SW480 (cell line): ENCODE measurements at regions not wholly inside any gene's neighbourhood (a gene's known extent, or its start where the extent isn't known, plus 50 kb on each side); places are given as distances from the start of the nearest gene placed in this dataset.
"Not testable (repeated sequence)": the region's sequence is repeated elsewhere in the genome, so short reads cannot be mapped to it uniquely, and the experiment has no call there.

Experiments used
- DNase-seq: peaks from one replicate; pipeline ENCODE4 v3.0.0-alpha.2; 2016; ENCODE audit warnings: low spot score

DNA sequence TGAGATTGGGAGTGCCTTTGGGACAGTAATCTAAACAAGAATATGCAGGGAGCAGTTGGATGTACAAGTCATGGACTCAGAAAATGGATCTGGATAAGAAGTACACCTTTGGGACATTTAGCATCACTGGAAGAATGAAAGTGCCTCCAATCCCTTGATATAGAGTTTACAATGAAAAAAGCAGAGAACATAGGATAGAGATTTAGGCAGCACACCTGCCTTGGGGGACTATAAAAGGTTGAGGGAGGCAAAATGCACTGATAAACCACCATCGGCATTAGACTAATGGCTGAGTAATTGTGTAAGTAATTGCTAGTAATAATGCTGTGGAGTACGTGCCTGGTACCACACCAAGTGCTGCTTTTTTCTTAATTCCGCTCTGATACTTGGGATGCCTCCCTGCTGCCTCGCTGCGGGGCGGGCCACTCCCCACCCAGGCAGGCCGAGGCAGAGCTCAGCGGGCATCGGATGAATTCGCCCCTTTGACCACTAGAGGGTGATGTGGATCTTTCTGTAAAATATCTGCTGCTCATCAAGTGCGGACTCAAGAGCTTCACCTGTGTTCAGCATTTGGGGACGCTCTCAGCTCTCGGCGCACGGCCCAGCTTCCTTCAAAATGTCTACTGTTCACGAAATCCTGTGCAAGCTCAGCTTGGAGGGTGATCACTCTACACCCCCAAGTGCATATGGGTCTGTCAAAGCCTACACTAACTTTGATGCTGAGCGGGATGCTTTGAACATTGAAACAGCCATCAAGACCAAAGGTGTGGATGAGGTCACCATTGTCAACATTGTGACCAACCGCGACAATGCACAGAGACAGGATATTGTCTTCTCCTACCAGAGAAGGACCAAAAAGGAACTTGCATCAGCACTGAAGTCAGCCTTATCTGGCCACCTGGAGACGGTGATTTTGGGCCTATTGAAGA is 99.9 kb downstream of the ANKRD18B start:
- peak; percentile 69 for DNase-seq

DNA sequence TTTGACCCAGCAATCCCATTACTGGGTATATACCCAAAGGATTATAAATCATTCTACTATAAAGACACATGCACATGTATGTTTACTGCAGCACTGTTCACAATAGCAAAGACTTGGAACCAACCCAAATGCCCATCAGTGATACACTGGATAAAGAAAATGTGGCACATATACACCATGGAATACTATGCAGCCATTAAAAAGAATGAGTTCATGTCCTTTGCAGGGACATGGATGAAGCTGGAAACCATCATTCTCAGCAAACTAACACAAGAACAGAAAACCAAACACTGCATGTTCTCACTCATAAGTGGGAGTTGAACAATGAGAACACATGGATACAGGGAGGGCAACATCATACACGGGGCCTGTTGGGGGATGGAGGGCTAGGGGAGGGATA is 104.3 kb downstream of the ANKRD18B start:
- DNase-seq: not testable (repeated sequence)

DNA sequence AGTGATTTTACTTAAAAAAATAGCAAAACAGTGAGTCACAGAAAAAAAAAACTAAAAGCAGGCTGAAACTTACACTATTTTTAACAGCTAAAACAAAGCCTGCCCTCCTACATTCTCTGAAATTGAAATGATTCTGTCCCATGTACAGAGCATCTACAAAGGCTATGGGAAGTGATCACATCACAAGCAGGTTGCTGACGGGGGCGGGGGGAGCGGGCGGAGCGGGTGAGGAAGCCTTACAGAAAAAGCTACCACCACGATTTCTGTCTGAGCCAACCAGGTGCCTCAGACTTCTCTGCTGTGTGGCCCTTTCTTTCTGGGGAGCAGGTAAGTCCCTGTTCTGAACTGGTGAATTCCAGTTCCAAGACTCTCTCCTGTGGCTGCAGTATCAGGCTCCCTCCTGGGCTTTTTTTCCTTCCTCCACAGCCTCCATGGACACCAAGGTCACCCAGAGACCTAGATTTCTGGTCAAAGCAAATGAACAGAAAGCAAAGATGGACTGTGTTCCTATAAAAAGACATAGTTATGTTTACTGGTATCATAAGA is 104.9 kb downstream of the ANKRD18B start:
- no peak for DNase-seq

DNA sequence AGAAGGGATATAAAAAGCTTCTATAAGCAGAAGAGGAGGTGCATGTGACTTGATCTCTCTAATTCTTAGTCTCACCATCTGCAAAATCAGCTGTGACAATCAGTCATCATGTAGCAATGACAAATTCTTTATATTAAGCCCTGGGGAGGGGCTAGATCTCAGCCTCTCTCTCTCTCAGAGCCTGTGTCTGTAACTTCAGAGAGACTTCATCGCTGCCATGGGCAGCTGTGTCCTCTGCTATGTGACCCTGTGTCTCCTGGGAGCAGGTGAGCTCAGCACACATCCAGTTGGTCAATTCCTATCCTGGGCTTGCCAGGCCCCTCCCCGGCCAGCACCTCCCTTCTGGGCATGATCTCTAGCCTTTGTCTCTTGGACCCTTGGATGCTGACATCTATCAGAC is 109.6 kb downstream of the ANKRD18B start:
- DNase-seq: no peak

DNA sequence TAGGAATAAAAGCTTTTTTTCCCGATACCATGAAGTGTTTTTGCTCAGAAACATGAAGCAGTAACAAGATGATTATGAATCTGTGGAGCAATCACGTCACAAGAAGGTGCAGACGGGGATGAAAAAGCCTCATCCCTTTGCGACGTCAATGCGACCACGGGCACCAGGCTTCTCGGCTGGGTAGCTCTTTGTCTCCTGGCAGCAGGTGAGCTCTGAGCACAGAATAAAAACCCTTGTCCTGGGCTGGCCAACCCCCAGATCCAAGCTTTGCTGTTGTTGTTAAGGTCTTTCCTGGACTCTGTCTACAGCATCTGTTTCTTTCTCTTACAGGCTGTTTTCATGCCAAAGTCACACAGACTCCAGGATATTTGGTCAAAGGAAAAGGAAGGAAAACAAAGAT is 113.8 kb downstream of the ANKRD18B start:
- no peak for DNase-seq

DNA sequence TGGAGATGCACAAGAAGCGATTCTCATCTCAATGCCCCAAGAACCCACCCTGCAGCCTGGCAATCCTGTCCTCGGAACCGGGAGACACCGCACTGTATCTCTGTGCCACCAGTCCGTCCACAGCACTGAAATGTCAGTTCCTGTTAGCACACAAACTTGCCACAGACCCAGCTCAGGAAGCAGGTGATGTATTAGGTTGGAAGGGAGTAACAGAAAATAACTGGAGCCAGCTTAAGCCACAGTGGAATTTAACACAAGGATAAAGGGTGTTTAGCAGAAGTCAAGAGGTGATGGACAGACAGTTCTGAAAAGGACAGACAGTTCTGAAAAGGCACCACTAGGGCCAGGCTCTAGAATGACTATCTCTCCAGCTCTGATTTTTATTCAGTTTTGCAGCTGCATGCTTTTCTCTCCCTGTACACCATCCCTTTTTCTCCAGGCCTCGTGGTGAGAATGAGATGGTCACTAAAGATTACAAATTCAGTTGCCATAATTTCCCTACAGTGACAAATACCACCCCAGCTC is 114.4 kb downstream of the ANKRD18B start:
- no peak for DNase-seq

DNA sequence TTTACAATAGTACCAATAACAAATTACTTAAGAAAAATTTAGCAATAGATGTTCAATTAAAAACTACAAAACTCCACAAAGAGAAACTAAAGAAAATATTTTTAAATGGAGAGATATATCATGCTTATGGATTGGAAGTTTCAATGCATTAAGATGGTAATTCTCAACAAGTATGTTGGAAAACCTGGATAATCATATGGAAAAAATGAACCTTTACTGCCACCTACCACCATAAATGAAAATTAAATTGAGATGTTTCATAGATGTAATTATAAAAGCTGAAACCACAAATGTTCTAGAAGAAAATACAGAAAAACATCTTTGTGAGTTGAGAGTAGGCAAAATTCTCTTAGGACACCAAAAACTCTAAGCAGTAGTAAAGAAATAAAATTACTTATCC is 121.7 kb downstream of the ANKRD18B start:
- DNase-seq: no peak

DNA sequence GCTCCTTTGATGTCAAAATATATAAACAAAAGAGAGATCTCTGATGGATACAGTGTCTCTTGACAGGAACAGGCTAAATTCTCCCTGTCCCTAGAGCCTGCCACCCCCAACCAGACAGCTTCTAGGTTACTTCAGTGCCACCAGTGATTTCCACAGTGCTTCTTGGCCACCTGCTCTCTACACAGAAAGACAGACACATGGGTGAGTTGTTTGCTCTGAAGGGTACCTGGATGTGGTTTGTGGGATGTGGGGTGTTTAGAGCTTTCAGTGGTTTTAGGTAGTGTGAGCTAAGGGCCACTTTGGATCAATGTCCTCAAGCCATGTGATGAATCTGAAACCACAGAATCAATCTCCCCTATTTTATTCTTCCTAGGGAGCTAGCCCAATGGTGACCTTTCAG is 125.4 kb downstream of the ANKRD18B start:
- peak; percentile 13 for DNase-seq

DNA sequence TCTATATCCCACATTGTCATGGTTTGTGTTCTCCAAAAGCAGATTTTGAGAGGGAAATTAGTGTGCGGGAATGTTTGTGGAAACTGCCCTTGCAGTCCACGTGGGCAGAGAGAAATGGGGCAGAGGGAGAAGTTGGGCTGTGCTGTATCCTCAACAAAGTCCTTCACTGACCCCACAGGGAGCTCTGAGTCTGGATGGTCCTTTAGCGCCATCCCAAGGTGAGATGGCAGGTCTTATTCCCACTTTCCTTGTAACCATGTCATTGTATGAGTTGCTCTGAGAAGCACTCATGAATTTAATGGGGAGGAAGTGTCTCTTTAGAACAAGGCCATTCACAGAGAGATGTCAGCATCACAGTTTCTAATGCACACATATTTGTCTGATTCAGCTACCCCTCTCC is 127.1 kb downstream of the ANKRD18B start:
- DNase-seq: no peak

DNA sequence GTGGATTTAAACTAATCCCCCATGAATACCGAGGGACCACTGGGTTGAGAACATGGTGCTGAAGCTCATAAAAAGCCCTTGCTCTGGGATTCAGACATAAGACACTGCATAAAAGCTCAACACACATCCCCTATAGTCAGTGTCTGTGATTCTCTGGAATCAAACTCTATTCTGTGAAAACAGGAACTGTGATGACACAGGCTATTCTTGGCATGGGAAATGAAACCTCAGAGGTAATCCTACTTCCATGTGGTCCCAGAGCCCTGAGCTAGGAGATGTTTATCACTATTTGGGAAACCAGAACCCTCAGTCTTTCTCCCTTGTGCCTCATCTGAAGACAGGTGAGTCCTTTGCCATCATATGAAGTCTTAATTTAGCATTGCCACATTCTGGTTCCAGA is 135.4 kb upstream of the PRSS3 start:
- no peak for DNase-seq

DNA sequence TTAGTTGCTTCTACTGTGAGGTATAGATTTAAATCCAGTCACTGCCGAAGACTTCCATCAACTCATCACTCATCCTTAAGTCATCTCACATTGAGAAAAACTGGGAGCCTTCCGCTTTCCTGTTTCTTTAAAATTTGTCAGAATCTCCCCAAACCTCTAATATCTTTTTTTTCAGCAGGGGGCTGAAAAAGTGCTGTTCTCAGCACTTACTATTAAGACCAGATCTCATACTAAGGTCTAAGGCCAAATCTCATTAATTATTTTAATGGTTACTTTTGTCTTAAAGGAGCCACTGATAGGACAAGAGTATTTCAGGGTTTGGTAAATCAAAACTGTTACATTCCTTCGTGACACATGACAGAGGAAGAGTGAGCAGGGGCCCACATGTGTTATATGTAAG is 134.6 kb upstream of the PRSS3 start:
- no peak for DNase-seq

DNA sequence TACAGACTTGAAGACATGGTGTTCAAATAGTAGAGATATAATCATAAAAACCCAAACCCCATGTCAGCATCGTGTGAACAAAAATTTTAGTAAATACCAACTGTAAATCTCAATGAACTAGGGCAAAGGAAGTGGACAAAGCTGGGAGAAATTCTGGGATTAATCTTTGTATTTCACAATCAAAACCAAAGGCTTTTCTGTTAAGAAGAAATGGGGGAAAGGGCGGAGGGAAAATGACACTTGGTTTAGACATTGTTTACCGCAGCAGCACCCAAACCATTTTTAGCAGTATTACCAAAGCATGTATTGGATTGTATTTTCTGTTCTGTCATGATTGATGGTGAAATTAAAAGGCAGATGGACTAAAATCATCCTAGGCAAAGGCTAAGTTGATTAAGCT is 134.2 kb upstream of the PRSS3 start:
- DNase-seq: no peak

DNA sequence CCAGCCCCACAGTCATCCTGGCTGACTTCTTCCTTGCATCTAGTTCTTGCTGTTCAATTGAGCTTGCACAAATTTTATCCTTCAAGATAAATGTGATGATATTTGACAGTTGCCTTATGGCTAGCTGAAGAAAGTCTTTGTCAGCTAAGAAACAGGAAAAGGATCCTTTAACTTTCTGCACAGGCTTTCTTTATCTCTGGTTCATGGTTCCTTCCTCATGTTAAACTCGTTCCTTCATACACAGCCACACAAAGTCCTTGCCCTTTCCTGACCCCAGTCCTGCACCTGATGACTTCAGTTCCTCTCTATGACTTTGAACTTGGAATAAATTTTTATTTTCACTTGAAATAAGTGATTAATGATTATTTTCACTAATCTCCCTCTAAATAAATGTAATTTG is 132.5 kb upstream of the PRSS3 start:
- no peak for DNase-seq

DNA sequence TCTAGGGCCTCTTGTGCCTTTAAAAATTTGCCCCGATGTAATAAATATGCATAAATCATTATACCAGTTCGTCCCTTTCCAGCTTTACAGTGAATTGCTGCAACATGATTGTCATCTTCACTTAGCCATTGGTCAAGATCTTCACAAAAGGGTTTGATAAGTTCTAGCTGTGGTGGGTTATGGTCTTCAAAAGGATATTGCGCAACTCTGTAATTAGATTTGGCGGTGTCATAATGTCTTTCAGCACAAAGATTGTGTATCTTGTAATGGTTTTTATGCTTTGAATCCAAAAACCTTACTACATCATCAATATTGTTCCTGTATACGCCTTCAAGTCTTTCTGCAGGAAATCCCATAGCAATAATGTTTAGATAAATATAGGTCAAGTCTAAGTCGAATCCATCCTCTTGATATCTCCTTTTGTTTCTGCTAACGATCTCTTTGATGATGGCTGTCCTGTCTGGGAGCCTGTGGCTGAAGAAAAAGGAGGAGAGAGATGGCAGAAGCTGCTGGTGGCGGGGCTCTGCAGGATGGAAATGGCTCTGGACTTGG is 119.1 kb upstream of the PRSS3 start:
- not testable (repeated sequence) for DNase-seq

DNA sequence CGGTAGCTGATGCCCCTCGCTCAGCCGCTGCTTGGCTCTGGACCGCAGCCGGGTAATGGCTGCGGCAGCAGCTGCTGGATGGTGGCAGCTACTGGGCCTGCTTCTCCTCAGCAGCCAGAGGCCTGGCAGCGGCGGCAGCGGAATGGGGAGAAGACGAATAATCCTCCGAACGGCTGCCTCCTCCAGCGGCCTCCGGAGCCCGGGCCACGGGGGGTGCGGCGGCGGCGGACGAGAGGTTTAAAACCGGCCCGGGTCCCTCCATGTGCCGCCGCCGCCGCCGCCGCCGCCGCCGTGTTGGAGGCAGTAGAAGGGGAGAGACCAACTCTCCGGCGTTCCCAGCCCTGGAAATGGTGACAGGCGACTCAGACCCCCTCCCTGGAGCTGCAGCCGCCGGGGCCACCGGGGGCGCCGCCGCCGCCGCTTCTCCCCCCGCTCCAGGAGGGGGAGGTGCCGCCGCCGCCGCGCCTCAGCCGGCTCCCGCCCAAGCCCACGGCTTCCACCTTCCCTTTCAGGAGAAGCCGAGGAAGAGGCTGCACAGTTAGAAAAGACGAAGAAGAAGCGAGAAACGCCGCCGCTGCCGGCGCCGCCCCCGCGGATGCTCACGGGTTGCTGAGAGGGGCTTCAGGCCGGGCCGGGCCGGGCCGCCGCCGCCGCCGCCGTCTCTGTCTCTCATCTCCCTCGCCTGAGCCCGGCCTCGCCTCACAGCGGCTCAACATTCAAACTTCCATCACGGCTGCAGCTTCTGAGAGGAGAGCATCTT is 118.4 kb upstream of the PRSS3 start:
- DNase-seq: no peak

DNA sequence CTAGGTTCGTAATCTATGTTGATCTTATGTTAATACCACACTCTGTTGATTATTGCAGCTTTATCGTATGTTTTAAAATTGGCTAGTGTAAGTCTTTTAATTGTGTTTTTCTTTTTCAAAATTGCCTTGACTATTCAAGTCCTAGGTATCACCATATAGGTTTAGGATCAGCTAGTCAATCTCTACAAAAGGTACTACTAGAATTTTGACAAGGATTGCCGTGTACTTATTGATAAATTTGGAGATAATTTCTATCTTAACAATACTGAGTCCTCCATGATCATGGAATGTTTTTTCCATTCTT is 117.9 kb upstream of the PRSS3 start:
- no peak for DNase-seq

DNA sequence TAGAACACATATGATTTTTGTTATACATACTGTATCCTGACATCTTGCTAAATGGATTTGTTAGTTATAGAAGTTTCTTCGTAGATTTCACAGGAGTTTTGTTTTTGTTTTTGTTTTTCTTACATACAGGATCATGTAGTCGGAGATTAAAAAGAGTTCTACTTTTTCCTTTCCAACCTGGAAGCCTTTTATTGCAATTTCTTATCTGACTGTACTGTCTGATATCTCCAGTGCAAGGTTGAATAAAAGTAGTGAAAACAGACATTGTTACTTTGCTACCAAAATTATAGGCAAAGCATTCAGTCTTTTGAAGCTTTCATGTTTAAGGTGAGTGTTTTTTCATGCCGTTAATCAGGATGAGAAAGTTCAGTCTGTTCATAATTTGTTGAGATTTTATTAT is 117.4 kb upstream of the PRSS3 start:
- no peak for DNase-seq

DNA sequence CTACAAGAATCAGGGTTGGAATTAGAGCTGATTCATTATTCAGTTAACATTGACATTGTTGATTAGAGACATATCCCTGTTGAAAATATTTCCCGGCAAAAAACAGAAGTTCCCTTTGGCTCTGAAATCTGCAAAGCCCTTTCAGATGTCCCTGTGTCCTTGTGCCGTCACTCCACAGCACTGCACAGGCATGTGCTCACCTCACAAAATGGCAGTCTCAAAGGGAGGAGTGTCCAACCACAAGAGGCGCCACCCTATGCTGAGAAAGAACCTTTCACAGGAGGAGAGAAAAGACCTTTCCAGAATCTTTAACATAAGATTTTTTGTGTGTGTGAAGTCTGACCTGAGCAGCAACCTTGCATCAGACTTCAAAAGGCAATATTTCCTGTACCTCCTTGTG is 112.8 kb upstream of the PRSS3 start:
- no peak for DNase-seq

DNA sequence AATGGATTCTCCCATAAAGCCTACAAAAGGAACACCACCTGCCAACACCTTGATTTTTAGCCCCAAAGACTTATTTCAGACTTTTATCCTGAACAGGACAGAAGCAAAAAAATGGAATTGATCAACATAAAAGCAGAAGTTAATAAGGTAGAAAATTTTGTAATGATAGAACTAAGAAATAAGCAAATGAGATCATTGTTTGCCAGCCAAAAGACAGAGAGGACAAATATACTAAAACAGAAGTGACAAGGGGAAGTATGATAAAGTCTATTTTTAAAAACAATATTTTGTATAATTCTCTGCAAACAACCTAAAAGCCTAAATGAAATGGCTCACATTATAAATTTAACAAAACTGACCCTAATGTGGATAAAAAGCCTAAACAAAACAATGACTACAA is 110.5 kb upstream of the PRSS3 start:
- no peak for DNase-seq

DNA sequence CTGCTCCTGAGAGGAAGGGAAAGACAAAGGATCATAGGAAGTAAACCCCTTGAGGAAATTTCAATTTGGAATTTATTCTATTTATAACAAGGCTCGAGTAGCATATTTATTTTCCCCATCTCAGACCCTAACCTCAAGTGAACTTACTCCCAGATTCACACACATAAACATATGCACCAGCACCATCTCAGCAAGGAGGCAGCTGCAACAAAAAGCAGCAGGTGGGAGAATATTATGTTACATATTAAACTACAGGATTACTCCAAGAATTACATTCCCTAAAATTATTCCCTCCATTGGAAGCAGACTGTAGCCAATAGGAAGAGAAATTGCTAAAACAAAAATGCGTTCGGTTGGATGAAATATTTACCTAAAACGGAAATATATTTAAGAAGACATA is 108.4 kb upstream of the PRSS3 start:
- no peak for DNase-seq

DNA sequence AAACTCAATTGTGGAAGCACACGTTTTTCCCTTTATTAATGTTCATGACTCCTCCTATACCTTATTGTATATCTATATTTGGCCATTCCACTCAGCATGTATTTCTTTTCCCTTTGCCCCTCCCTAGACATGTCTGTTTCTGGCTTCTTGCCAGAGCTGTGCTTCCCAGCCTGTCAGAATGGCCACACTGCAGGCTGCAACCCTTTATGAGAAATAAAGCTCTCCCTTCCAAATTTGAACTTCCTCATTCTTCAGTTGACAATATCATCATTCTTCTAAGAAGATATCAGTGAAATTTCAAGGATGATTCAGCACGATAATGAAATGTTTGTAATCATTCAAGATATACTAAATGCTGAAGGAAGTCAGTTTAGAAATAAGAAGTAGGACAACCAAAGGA is 107.6 kb upstream of the PRSS3 start:
- DNase-seq: peak; percentile 2

DNA sequence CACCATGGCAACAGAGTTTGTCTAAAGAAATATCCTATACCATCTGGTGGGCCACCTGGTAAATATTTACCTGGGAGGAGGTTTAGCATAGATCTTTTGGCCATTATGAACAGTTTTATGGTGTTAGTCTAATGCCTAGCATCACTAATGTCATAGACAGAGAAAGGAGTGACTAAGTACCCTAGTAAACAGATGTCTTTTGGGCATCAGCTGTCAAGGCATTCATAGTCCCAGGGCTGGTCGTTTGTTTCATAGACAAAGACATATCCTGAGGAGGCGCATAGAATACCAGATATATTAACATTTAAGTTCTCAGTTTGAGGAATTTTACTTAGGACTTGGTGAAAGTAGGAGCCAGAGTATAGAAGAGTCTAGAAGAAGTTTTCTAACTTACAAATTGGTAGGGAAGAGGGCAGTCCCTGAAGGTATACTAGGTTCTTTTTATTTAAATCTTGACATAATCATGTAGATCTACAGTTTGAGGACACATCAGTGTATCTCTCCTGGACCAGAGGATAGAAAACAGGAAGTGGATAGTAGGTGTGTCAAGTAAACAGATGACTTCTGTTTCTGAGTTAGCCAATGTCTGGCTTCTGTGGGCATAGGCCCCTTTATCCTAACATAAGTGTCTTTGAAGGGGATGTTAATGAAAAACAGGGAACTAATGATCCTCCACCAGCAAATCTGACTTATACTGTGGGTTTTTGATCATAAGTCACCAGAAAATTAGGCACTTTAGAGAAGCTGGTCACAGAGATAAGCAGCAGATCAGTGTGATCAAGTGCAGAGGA is 105.0 kb upstream of the PRSS3 start:
- no peak for DNase-seq
